ACHN (cell line): ENCODE measurements at regions not wholly inside any gene's neighbourhood (a gene's known extent, or its start where the extent isn't known, plus 50 kb on each side); places are given as distances from the start of the nearest gene placed in this dataset.

Experiments used
- DNase-seq: peaks from one replicate; pipeline ENCODE4 v3.0.0-alpha.2; 2015
- in situ Hi-C: cut with HindIII; loops from 2 replicates; pipeline ENCODE4 v1.10.0; 2017; ENCODE audit warnings: low sequenced_read_pairs, low pct_ligation_motif_present, low pct_unique_long_range_greater_than_20kb

DNA sequence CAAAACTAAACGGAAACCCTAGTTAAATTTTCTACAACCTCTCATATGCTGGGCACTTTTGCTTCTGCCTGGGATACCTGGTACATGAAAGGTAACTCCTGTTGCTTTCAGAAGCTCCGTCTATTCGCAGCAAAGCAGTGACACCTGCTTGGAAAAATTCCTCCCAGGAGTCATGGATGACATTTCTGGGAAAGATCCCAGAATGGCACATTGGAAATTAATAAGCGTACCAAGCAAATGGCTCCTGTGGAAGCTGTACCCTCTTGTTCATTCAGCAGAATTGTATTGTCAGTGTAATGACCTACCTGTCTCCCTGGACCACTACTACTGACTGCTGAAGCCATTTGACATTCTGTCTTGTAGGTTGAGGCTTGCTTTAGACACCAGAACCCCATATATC lies 349.7 kb upstream of the NOCT start:
- in situ Hi-C loops = no loop called here
- no peak for DNase-seq

DNA sequence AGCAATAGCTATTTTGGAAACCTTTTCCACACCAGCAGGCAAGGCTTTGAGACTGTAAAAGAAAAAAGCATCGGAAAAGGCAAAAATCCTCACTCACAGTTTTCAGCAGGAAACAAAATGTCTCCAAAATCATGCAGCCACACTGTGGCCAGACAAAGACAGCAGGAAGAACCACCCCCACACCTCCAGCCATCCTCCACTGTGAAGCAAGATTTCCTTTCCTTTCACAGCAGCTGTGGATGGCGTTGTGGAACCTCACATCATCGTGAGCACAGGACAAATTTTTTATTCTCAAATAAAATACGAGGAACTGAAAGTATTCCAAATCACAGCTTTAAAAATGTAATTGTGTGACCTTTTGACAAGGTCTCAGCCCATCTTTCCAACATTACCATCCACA lies 351.7 kb upstream of the NOCT start:
- in situ Hi-C loops = no loop called here
- DNase-seq = no peak

DNA sequence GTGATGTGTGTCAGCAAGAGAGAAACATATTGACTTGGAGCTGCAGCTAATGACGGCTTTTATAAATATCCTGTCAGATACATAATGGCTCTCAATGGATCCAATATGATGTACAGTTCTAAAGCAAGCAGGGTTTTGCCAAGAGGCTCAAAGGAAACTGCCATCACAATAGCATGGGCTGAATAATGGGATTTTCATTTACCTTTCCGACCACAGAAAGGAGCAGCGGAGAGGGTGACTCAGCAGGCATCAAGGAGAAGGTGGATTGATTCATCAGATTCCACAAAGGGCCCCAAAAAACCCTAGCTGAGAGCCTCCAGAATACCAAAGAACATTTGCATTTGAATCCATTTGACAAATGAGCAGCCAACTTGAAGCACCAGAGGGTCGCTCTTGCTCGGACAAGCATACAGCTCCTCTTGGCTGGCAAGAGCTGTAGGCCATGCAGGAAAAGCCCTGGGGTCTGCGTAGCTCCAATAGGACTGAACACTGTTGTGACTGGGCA lies 355.7 kb upstream of the NOCT start:
- in situ Hi-C loops = no loop called here

DNA sequence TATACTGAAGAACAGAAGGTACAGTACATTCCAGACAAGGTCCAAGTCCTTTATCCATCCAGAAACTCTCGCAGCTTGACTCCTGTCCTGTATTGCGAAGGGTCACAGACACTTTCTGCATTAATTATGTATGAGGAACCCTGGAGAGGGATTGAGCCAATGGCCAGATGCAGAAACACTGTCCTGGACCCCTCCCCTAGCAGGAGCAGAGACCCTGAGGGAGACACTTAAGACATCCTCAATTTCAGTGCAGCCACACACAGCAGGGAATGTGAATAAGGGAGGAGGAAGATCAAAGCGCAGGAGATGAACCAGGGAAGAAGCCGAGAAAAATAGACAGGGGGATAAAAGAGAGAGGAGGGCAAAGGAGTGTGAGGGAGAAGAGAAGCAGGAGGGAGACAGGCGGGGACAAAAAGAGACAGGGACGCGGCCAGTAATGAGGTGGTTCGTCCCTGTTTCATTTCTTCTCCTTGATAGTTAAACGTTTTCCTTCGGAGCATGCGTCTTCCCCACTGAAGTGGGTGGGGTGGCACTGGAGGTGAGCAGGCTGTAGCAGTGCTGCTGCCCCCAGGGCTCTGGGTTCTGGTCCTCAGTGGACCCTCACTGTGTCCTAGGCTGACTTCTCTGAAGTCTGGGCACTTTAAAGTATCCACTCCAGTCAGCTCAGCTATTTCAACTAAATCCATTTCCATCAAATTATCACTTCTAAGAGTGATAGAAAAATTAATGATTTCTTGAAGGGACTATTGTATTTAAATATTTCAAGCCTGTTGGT lies 356.4 kb upstream of the NOCT start:
- DNase-seq = no peak
- in situ Hi-C loops = no loop called here

More for the DNA sequence above, 355.7 kb upstream of the NOCT start:
- DNase-seq = no peak

DNA sequence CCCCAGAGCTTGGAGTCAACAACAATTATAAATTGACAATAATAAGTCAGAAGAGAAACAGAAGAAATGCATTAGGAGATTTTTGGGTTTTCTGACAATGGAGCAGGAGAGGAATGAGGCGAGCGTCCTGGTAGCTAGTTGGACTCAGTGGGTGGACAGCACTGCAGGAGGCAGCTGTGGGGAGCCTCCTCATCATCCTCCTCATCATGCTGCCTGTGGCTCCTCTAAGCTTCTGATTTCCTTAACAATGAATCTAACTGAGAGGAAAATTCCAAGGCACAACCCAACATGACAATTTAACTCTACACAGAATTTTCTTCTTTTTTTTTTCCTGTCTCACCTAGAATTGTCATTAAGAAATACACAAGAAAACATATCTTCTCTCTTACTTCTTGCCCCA lies 357.1 kb upstream of the NOCT start:
- DNase-seq = no peak
- in situ Hi-C loops = no loop called here

DNA sequence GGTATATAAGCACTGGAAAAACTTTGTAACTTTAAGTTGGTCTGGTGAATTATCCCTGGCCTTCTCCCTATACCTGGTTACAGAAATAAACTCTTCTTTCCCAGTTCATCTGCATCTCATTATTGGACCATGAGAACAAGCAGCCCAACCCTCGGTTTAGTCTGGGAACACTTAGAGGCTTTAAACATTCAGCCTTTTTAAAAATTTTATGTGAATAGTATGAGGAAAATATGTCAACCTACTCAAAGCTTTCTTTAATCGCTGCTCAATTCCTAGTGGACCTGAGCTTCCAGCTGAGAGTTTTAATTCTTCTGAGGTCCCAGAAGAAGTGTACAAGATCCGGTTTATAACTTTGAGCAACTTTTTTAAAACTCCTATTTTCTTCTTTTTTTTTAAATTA lies 358.6 kb upstream of the NOCT start:
- in situ Hi-C loops = no loop called here
- no peak for DNase-seq

DNA sequence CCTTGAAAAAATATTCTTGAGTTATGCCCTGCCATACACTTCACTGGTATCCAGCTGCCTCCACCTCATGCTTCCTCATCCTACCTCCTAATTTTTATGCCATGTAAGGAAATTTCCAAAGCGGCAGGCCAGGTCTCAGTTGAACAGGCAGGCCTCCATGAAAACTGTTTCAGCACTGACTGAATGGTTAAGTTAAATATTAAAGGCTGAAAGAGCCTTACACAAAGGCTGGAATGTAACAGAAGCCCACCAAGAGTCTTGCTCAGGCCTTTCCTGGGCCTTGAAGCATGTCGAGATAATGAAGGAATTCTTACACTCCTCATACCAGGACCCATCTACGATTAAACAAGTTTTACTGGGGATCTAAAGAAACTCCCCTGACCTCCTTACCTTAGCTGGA lies 359.6 kb upstream of the NOCT start:
- DNase-seq = no peak
- in situ Hi-C loops = no loop called here

DNA sequence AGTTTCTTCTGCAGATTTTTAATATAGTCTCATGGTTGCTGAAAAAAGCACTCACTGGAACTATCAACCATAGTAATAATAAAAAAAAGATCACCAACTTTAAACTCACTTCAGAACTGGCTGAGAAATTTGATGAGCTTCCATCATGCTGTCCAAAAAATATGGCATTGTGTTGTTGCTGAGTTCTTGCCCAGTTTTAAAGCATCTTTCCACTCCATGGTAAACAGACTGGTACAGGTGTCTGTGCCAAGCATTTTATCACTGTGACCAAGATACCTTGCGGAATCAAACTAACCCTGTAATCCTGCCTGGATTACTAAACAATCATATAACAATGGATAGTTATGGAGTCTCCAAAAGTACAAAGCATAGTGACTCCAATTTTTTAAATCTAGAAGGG lies 360.3 kb upstream of the NOCT start:
- no peak for DNase-seq

DNA sequence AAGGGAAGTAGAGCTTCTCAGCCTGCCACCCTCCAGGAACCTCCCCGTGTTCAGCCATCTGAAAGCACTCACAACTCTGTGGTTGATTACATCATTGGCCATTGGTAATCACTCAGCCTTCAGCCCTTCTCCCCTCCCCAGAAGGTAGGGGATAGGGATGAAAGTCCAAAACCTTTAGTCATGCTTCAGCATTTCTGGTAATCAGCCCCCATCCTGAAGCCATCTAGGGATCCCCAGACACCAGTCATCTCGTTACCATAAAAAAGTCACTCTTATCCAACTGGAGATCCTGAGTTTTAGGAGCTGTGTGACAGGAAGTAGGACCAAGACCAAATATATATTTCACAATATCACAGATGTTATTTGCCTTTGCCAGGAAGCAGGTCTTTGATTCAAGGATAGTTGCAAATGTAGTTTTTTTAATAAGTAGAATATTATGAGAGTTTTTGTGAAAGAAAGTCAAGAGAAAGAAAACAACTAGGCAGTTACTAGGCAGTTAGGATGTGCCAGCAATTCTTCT lies 364.6 kb upstream of the NOCT start:
- in situ Hi-C loops = no loop called here
- peak; percentile 94 for DNase-seq

More for the DNA sequence above, 360.3 kb upstream of the NOCT start:
- in situ Hi-C loops = no loop called here

DNA sequence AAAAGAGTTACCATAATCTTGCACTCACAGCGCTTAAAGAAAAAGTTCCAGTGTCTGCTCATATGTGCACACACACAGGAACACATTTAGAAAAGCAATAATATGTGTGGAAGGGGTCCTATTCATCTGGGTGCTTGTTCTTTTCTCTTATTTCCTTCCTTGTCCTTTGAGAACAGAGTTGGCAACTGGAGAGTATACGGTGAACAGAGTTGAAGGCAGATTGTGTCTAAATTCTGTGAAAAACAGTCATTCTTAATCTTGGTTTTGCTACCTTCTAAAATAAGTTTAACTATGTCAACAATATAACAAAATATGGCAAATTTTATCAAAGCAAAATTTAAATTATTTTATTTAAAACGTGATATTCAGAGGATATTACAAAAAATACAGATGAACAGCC lies 365.1 kb upstream of the NOCT start:
- no peak for DNase-seq
- in situ Hi-C loops = no loop called here

DNA sequence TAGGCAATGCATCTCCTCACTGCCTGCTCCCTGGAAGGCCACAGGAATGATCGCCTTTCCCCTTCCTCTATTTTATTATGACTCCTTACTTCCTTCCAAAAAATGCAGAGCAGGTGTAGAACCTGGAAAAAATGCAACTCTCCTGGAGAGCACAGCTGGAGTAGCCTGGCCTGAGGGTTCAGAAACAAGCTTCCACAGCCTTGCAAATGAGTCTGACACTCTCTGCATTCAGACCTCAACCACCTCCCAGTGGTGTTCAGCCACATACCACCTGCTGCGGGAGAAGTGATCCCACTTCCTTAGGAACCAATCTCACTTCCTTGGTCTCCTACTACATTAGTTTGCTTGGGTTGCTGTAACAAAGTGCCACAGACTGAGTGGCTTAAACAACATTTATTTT lies 368.1 kb upstream of the NOCT start:
- in situ Hi-C loops = no loop called here
- no peak for DNase-seq

DNA sequence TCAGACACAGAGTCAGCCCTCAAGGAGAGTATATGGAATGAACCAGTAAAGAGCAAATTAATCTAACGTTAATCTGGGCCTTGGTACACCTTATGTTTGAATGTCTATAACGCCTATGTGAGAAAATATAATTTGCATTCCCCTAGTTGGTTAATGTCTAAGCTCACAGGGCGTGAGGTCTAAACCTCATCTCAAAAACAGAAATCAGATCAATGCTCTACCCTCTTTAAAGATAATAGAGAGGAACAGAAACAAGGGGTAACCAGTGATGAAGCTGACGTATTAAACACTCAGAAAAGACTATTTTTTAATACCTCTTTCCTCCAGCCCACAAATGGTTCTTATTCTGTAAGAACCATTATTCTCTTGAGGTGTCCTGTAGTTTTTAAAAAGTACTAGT lies 369.2 kb upstream of the NOCT start:
- no peak for DNase-seq
- in situ Hi-C loops = no loop called here

DNA sequence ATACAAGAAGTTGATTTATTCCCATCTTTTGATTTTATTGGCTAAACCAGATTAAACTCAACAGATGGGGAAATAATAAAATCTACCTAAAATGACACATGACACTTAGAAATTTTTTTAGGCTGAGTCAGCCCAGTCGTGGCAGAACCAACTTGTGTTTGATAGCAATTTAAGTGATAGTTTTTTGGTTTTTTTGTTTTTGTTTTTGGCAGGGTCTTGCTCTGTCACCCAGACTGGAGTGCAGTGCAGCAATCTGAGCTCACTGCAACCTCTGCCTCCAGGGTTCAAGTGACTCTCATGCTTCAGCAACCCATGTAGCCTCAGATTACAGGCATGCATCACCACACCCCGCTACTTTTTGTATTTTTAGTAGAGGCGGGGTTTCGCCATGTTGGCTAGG lies 370.3 kb upstream of the NOCT start:
- no peak for DNase-seq

DNA sequence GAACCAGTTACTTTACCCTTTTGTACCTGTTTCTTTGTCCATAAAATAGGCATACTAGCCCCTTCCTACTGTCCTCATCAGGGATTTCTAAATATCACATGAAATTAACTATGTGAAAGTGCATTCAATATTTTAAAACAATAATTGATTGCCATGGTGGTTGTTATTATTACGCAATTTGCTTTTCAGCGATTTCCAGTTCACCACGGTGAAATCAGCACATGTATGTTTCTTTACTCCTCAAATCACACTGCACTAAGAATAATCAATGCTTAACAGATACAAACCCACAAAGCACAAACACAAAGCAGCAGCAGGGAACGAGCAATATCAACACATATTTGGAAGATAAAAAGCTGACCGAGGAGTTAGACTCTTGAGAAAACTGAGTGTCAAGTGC lies 371.3 kb upstream of the NOCT start:
- in situ Hi-C loops = no loop called here
- DNase-seq = no peak

More for the DNA sequence above, 370.3 kb upstream of the NOCT start:
- in situ Hi-C loops = no loop called here

DNA sequence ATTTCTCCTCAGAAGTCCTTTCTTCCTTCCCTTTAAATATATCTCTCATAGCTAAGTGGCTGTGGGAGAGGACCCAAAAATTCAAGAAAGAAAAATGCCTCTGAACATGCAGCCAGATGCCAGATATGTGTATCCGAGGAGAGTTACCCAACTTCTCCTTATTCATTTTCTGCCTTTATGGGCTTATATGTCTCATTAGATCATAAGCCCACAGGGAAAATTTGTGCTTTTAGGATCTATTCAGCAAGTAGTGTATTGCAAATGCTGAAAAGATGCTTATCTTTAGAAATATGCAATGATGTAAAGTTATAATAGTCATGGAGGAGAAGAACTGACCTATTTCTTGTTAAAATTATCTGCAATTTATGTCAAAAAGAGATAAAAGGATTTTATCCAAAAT lies 371.8 kb upstream of the NOCT start:
- DNase-seq = no peak
- in situ Hi-C loops = no loop called here

DNA sequence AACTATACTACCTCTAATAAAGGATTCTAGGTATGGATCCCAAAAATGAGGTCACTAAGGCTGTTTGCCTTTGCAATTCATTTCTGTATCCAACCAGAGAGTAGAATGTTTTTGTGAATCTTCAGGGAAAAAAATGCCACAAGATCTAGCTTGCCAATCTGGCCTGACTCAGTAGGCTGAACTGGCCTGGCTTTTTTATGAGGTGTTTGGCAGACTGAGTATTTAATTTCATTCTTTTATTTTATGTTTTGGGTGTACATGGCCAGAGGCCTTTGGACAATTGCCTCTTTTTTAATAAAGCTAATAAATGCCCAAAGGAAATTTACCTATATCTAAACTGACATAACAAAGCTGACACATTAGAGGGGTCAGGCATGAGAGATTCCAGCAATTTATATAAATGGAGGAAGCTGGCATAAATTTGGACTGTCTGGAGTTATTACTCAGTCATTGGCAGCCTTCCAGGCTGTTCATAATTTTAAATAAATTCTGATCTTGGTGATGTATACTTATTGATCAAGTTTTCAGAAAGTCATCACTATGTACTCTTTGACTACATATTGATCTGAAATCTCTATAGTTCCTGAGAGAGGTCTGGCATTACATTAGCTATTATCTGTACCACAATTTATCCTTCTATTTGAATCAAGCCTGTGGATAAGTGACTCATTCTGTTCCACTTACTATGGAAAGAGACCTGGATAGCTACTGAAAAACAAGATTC lies 376.4 kb upstream of the NOCT start:
- no peak for DNase-seq
- in situ Hi-C loops = no loop called here

DNA sequence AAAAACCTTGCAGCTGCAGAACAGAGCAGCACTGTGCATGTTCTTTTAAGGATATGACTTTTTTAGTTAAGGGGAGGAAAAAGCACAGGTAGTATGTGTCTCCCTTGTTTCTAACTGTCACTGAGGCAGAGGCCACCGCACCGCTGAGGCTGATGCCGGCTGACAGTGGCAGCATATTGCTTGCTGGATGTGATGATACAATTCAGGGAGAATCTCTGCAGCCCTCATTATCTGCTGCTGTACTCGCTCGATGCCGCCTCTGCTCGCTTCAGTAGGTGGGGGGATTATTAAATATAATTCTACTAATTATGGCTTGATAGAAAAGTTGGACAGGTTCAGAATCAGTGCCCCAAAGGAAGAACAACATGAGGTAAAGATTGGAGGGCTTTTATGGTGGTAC lies 378.8 kb upstream of the NOCT start:
- in situ Hi-C loops = no loop called here

DNA sequence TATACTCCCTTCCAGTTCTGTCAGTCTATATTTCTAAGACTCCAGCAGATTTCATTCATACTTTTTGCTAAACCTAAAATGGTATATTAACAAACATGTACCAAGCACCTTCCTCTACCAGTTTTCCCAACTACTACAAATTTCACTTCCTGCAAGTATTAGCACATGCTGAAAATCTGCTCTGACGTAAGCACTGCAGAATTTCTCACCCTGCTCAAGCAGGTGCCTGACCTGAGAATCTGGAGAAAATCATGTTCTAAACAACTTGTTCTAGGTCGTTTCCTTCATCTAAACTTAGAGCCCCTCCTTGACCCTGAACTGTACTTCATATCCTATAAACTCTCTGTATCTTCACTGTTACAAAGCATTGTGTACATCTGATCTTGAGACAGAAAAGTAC lies 380.7 kb upstream of the NOCT start:
- in situ Hi-C loops = no loop called here
- DNase-seq = no peak

More for the DNA sequence above, 378.8 kb upstream of the NOCT start:
- no peak for DNase-seq

DNA sequence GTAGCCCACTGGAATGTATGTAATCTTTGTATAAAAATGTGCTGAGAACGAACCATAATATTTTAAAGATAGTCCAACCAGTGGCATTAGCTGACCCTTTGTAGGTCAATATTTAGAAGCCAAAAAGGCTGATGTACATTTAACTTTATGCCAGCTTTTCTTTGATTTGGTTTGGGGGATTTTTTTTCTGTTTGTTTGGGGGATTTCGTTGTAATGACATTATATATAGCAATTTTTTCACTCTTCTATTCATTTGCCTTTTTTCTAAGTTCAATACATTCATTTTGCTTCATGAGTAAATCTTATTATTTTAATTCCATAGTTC lies 382.0 kb upstream of the NOCT start:
- in situ Hi-C loops = no loop called here
- no peak for DNase-seq
